Natural killer cell treated with Interleukin-12 subunit alpha and Interleukin-12 subunit beta and Interleukin-15 and Interleukin-18, amount 100 ng/mL, for 72 hours (primary cell): ENCODE measurements at regions not wholly inside any gene's neighbourhood (a gene's known extent, or its start where the extent isn't known, plus 50 kb on each side); places are given as distances from the start of the nearest gene placed in this dataset.

Experiments
- ATAC-seq, 2 donors: fragments of 150-1000 bp; cut with Tn5 transposase in 1 of 2; sonication (Bioruptor Pico), chemical (Tn5 transposase) in 1 of 2; 2 replicates each; pipeline ENCODE4 v1.10.0; 2021
- DNase-seq: peaks from one replicate; pipeline ENCODE4 v3.0.0; 2022; ENCODE audit warnings: low spot score
- H3K27ac Mint-ChIP-seq, 2 donors: 1 replicate in 1 of 2; 2 replicates in 1 of 2; pipeline ENCODE4 v1.8.0; 2022; ENCODE audit warnings: mixed read lengths in 2 of 2, mild to moderate bottlenecking in 1 of 2, moderate library complexity in 1 of 2
- H3K27me3 Mint-ChIP-seq, 2 donors: 1 replicate in 1 of 2; 2 replicates in 1 of 2; pipeline ENCODE4 v1.8.0; 2022; ENCODE audit warnings: mixed read lengths in 2 of 2
- H3K36me3 Mint-ChIP-seq: one replicate; pipeline ENCODE4 v1.8.0; 2022; ENCODE audit warnings: mixed read lengths
- H3K4me1 Mint-ChIP-seq, 2 donors: 1 replicate in 1 of 2; 2 replicates in 1 of 2; pipeline ENCODE4 v1.8.0; 2022; ENCODE audit warnings: low read depth in 2 of 2, mixed read lengths in 2 of 2, mild to moderate bottlenecking in 1 of 2
- H3K4me3 Mint-ChIP-seq: one replicate; pipeline ENCODE4 v1.8.0; 2022; ENCODE audit warnings: mixed read lengths
- H3K9me3 Mint-ChIP-seq: 2 replicates; pipeline ENCODE4 v1.8.0; 2022; ENCODE audit warnings: mixed read lengths

DNA sequence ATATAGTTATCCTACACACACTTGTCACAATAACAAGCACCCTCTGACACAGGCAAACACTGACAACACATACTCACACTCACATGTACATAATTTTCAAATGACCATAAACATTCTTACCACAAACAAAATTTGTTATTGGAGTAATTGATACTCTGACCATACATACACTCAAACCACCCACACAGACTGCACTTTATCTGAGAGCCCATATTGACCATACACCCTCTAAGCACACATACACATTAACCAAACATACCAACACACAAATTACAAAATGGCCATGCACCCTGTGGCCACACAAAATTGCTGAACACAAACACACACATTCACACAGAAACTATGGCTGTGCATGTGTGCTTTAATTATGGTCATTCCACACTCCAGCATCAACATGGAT lies 79.1 kb upstream of the FAM120A start:
- Mint-ChIP-seq H3K27ac (no peak overlapping the region), H3K27me3 (peaks cover 41 to 66% of the 10 kb centered on the region in 2 donors), H3K4me3 (no peak overlapping the region), H3K36me3 (no peaks in the 10 kb centered on the region), H3K9me3 (no peaks in the 10 kb centered on the region), H3K4me1 (no peaks in the 10 kb centered on the region)
- ATAC-seq (no peak), DNase-seq (no peak)

DNA sequence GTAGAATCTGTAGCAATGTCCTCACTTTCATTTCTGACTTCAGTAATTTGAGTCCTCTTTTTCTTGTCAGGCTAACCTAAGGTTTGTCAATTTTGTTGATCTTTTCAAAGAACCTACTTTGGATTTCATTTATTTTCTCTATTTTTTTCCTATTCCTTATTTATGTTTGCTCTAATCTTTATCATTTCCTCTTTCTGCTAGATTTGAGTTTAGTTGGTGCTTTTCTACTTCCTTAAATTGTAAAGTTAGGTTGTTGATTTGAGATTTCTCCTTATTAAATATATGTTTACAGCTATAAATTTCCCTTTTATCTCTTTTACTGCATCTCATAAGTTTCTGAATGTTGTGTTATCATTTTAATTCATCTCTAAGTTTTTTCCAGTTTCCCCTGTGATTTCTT lies 75.1 kb upstream of the FAM120A start:
- H3K9me3 Mint-ChIP-seq, result no peaks in the 10 kb centered on the region
- H3K27ac Mint-ChIP-seq, result no peak overlapping the region

DNA sequence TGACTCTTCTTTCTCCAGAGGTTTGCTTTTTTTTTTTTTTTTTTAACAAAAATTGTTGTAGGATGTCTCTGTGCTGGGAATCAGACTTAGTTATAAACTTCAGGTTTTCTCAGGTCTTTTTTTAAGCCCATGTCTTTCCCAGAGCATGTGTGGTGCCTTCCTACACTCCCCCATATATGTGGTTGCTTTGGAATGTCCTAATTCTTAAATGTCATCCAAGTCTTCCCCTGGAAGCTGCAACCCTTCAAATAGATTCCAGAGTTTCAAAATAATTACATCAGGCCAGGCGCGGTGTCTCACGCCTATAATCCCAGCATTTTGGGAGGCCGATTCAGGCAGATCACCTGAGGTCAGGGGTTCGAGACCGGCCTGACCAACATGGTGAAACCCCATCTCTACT lies 73.2 kb upstream of the FAM120A start:
- Mint-ChIP-seq H3K4me1 (no peaks in the 10 kb centered on the region), H3K36me3 (no peaks in the 10 kb centered on the region), H3K27me3 (peaks cover 36 to 61% of the 10 kb centered on the region in 2 donors), H3K27ac (no peak overlapping the region), H3K4me3 (no peak overlapping the region), H3K9me3 (no peaks in the 10 kb centered on the region)
- ATAC-seq (no peak), DNase-seq (no peak)

More for the DNA sequence above, 75.1 kb upstream of the FAM120A start:
- DNase-seq (no peak), ATAC-seq (no peak)
- H3K36me3 Mint-ChIP-seq, result no peaks in the 10 kb centered on the region
- H3K27me3 Mint-ChIP-seq, result peaks cover 36 to 62% of the 10 kb centered on the region in 2 donors
- H3K4me3 Mint-ChIP-seq, result no peak overlapping the region
- H3K4me1 Mint-ChIP-seq, result no peaks in the 10 kb centered on the region

DNA sequence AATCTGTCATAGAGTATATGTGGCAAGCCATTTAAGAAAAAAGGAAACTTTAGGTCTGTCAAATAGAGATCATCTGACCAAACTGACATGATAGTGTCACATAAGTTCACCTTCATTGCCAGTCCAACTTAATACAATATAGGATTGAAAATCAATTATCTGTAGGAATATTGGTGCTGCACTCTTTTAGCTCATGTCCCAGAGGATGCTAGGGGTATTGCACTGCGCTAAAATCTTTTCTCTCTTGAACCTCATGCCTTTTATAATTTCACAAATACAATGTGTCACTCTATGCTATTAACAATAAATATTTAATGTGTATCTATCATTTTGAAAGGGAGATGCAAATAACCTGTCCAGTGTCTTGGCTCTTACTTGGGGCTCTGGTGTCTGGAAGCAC lies 72.4 kb upstream of the FAM120A start:
- Mint-ChIP-seq H3K36me3 (no peaks in the 10 kb centered on the region), H3K27me3 (peaks cover 33 to 57% of the 10 kb centered on the region in 2 donors), H3K4me1 (no peaks in the 10 kb centered on the region), H3K27ac (no peak overlapping the region), H3K4me3 (no peak overlapping the region), H3K9me3 (no peaks in the 10 kb centered on the region)
- no peak for DNase-seq
- no peak for ATAC-seq

DNA sequence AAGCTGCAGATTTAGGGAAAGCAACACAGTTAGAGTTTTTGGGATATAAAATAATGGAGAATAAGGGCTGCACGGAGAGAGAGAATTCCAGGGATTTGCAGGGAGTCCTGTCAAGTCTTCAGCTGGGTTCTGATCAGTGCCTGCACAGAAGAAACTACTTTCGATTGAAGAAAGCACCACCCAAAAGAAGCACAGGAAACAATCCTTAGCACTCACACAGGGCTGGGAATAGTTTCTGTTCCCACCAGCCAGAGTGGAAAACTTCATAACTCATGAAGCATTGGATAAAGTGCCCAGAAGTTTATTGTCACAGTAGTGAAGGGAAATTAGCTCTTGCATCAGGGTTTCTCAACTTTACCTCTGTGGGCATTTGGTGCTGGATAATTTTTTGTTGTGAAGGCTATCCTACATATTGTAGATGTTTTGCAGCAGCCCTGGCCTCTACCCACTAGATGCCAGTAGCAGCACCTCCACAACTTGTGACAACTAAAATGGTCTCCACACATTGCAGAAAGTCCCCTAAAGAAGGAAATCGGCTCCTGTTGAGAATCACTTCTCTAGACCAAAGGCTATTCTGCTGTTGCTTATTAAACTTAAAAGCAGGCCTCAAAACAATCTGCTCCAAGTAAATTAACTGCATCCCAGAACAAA lies 71.0 kb upstream of the FAM120A start:
- no peak for ATAC-seq

DNA sequence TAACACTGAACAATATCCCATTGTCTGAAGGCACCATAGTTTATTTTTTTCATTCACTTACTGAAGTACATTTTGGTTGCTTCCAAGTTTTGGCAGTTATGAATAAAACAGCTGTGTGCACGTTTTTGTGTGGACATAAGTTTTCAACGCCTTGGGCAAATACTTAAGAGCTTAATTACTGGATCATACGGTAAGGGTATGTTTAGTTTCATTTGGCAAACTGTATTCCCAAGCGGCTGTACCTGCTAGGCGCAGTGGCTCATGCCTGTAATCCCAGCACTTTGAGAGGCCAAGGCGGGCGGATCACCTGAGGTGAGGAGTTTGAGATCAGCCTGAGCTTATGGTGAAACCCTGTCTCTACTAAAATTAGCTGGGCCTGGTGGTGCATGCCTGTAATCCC lies 63.7 kb upstream of the FAM120A start:
- Mint-ChIP-seq H3K9me3 (no peaks in the 10 kb centered on the region), H3K4me3 (no peak overlapping the region), H3K4me1 (no peaks in the 10 kb centered on the region), H3K27me3 (peaks cover 4 to 8% of the 10 kb centered on the region in 2 donors), H3K27ac (no peak overlapping the region), H3K36me3 (no peaks in the 10 kb centered on the region)
- DNase-seq (no peak), ATAC-seq (no peak)

More for the DNA sequence above, 71.0 kb upstream of the FAM120A start:
- DNase-seq, result no peak
- Mint-ChIP-seq H3K27ac (no peak overlapping the region), H3K27me3 (peaks cover 32 to 55% of the 10 kb centered on the region in 2 donors), H3K9me3 (no peaks in the 10 kb centered on the region), H3K4me3 (no peak overlapping the region), H3K36me3 (no peaks in the 10 kb centered on the region), H3K4me1 (no peaks in the 10 kb centered on the region)

DNA sequence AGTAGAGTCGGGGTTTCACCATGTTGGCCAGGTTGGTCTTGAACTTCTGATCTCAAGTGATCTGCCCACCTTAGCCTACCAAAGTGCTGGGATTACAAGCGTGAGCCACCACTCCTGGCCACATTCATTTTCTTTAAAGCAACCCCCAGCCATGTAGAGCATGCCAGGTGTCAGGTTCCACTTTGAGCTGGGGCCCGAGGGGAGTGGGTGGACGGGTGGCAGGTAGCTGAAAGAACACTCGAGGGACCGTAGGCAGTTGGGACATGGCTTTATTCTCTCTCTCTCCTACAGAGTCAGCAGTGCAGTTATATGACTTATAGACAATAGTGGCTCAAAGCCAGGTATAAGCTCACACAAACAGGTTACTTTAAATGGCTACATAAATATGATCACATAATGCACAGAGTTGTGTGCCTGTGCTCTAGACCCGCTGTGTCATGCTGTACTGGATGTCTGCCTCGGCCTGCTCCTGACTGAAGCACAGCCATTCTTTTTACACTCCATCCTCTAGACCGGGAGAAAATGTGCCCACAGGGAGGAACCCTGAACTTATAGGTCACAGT lies 60.5 kb upstream of the FAM120A start:
- Mint-ChIP-seq H3K36me3 (no peaks in the 10 kb centered on the region), H3K27ac (no peak overlapping the region), H3K4me3 (no peak overlapping the region), H3K27me3 (peaks cover 3 to 9% of the 10 kb centered on the region in 2 donors), H3K9me3 (no peaks in the 10 kb centered on the region), H3K4me1 (no peaks in the 10 kb centered on the region)
- ATAC-seq (no peak), DNase-seq (no peak)

DNA sequence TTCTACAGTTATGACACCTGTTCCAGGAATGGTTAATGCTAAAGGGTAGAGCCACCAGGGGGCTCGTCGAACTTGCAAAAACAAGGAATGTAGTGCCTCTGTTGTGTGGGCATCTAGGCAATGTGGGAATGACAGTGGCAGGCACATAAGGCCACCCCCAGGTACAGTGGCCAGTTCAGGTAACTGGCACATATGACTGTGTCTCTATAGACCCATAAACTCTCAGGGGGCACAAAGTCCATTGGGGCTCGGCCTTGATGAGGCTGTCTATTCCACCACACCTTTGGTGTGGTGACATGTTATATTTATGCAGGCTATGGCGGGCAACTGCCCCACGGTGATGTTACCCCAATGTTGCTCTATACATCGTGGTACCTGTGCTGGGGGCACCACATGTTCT lies 59.6 kb upstream of the FAM120A start:
- H3K36me3 Mint-ChIP-seq, result no peaks in the 10 kb centered on the region
- no peak overlapping the region for H3K4me3 Mint-ChIP-seq
- H3K4me1 Mint-ChIP-seq, result no peaks in the 10 kb centered on the region
- no peak overlapping the region for H3K27ac Mint-ChIP-seq
- ATAC-seq (no peak), DNase-seq (no peak)
- no peaks in the 10 kb centered on the region for H3K9me3 Mint-ChIP-seq
- H3K27me3 Mint-ChIP-seq, result peaks cover 8 to 9% of the 10 kb centered on the region in 2 donors

DNA sequence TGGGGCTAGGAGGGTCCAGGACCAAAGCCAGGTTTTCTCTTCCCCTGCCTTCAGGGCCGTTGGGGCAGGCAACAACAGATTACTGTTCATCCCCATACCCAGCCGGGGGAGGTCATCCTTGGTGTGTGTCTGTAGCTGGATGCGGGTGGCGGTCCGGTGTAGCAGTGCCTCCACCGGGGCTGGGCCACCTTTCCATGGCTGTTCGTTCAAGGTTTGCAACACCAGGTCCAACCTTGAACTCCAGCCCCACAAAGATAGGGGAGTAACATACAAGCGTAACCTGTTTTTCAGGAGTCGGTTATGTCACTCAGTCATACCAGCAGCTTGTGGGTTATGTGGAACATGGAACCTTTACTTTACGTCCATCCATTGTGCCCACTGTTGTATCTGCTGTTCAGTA lies 58.5 kb upstream of the FAM120A start:
- no peak for ATAC-seq
- no peaks in the 10 kb centered on the region for H3K9me3 Mint-ChIP-seq
- H3K4me1 Mint-ChIP-seq, result no peaks in the 10 kb centered on the region
- DNase-seq, result no peak
- H3K27ac Mint-ChIP-seq, result no peak overlapping the region
- no peak overlapping the region for H3K4me3 Mint-ChIP-seq
- H3K27me3 Mint-ChIP-seq, result peaks cover 8 to 12% of the 10 kb centered on the region in 2 donors
- H3K36me3 Mint-ChIP-seq, result no peaks in the 10 kb centered on the region
